Kidney (tissue), 13 donors: ENCODE measurements at regions not wholly inside any gene's neighbourhood (a gene's known extent, or its start where the extent isn't known, plus 50 kb on each side); places are given as distances from the start of the nearest gene placed in this dataset.

Experiments used
- DNase-seq, 5 donors: peaks; one replicate each; pipeline ENCODE4 v3.0.0-alpha.2; 2013 to 2020
- FAIRE-seq: peaks from 2 replicates; lab custom pipeline; 2012; peaks lifted over from hg19 to GRCh38; lab: Jason Lieb, UNC
- H3K27ac ChIP-seq, 2 donors: one replicate each; pipeline ENCODE4 v1.7.0; 2013; ENCODE audit warnings: low read depth in 2 of 2, low read length in 2 of 2, inconsistent platforms in 1 of 2
- H3K27me3 ChIP-seq: one replicate; pipeline ENCODE4 v1.7.1; 2013; ENCODE audit warnings: low read length, inconsistent platforms; ENCODE audit not compliant: control insufficient read depth, insufficient read depth
- H3K36me3 ChIP-seq, 3 donors: one replicate each; pipeline versions ENCODE4 v1.7.0 to v1.7.1; 2013; ENCODE audit warnings: low read length in 3 of 3, control low read depth in 1 of 3, inconsistent platforms in 1 of 3; ENCODE audit not compliant: insufficient read depth in 3 of 3, control insufficient read depth in 2 of 3
- H3K4me1 ChIP-seq, 3 donors: one replicate each; pipeline versions ENCODE4 v1.7.0 to v1.7.1; 2013; ENCODE audit warnings: low read length in 3 of 3, inconsistent platforms in 1 of 3, low read depth in 1 of 3; ENCODE audit not compliant: control insufficient read depth in 2 of 3, insufficient read depth in 2 of 3
- H3K4me3 ChIP-seq, 3 donors: one replicate each; pipeline versions ENCODE4 v1.7.0 to v1.8.1; 2013; ENCODE audit warnings: low read length in 3 of 3, control low read depth in 1 of 3, inconsistent platforms in 1 of 3
- H3K9ac ChIP-seq, 3 donors: one replicate each; pipeline versions ENCODE4 v1.7.0 to v1.7.1; 2013; ENCODE audit warnings: low read length in 3 of 3, control low read depth in 1 of 3, inconsistent platforms in 1 of 3
- H3K9me3 ChIP-seq, 3 donors: one replicate each; pipeline versions ENCODE4 v1.7.0 to v1.7.1; 2013; ENCODE audit warnings: low read length in 3 of 3, control low read depth in 1 of 3, inconsistent platforms in 1 of 3; ENCODE audit not compliant: control insufficient read depth in 2 of 3, insufficient read depth in 1 of 3
- CTCF ChIP-seq: IDR thresholded peaks from 3 replicates; pipeline ENCODE4 v1.5.1; 2012; ENCODE audit warnings: mild to moderate bottlenecking, moderate library complexity, borderline replicate concordance; ENCODE audit not compliant: insufficient read depth; ENCODE audit errors: extremely low read depth
- intact Hi-C: fragments of 100-400 bp; cut with DNase I; formaldehyde crosslinking; loops from one replicate; pipeline ENCODE4 v1.11.1; 2022
- donor health status: control.
- donor health status: control.
- donor health status: control.
- donor health status: control.
- donor health status: control.
- donor health status: DM: yes; HTN: yes; CAD: no.
- donor health status: Normal renal cell carcinoma (clear cell type).

DNA sequence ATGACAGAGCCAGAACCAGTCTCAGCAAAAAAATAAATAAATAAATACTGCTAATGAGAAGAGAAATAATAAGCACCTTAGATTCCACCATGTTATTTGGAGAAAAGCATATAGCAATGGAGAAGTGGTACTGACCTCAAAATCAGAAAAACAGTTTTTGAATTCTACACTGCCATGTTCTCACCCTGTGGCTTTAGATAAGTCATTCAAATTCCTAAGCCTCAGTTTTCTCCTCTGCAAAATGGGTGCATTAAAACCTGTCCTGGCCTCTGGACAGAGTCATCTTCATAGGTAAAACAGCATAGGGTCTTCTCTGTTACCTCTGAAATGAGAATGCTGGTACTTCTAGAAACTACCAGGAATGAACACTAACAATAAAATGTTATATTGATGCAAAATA lies 62.2 kb upstream of the RMP24 start:
- Histone ChIP-seq H3K4me1 (no peaks in the 10 kb centered on the region), H3K4me3 (no peak overlapping the region), H3K27ac (no peak overlapping the region), H3K36me3 (no peaks in the 10 kb centered on the region), H3K27me3 (no peaks in the 10 kb centered on the region), H3K9me3 (no peaks in the 10 kb centered on the region), H3K9ac (no peak overlapping the region)
- DNase-seq: no peak
- intact Hi-C loops: no loop called here
- TF ChIP-seq CTCF: no peak
- FAIRE-seq: no peak

GRCh38 chr18:35912332-35912731 lies 60.1 kb upstream of the RMP24 start:
- H3K9ac ChIP-seq: no peak overlapping the region
- TF ChIP-seq CTCF: no peak
- H3K4me1 ChIP-seq: no peaks in the 10 kb centered on the region
- DNase-seq (no peak), FAIRE-seq (no peak)
- no peak overlapping the region for H3K27ac ChIP-seq
- H3K9me3 ChIP-seq: no peaks in the 10 kb centered on the region
- no peak overlapping the region for H3K4me3 ChIP-seq
- no peaks in the 10 kb centered on the region for H3K27me3 ChIP-seq
- no peaks in the 10 kb centered on the region for H3K36me3 ChIP-seq
- intact Hi-C loops: no loop called here

DNA sequence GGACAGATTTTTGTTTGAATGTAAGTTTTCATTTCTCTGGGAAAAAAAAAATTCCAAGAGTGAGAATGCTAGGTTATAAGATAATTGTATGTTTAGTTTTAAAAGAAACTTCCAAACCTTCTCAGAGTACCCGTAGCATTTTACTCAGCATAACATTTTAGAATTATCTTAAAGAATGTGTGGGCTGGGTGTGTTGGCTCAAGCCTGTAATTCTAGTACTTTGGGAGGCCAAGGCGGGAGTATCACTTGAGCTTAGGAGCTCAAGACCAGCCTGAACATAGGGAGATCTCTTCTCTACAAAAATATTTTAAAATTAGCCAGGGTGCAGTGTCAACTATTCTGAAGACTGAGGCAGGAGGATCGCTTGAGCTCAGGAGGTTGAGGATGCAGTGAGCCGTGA lies 57.4 kb upstream of the RMP24 start:
- no peak overlapping the region for H3K4me3 ChIP-seq
- intact Hi-C loops: no loop called here
- no peaks in the 10 kb centered on the region for H3K27me3 ChIP-seq
- no peak overlapping the region for H3K9ac ChIP-seq
- no peaks in the 10 kb centered on the region for H3K4me1 ChIP-seq
- no peak overlapping the region for H3K27ac ChIP-seq
- no peaks in the 10 kb centered on the region for H3K9me3 ChIP-seq
- H3K36me3 ChIP-seq: no peaks in the 10 kb centered on the region
- FAIRE-seq (no peak), DNase-seq (no peak)
- no peak for TF ChIP-seq CTCF

DNA sequence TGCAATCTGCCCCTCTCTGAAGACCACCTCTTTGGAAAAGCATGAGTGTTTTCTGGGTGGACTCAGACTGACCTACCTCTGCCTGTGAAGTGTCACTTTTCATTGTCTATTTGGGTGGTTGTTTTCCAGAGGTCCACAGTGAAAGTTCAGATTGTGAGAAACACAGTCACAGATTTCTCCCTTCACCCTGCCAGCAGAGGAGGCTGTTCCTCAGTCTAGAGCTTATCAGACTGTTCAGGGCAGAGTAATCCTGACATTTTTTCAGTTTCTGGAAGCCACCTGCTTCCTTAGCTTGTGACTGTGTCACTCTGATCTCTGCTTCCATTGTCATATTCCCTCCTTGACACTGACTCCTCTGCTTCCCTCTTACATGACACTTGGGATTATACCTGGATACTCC lies 55.4 kb upstream of the RMP24 start:
- H3K4me3 ChIP-seq: no peak overlapping the region
- H3K36me3 ChIP-seq: no peaks in the 10 kb centered on the region
- H3K4me1 ChIP-seq: no peaks in the 10 kb centered on the region
- DNase-seq: no peak
- H3K9ac ChIP-seq: no peak overlapping the region
- H3K27ac ChIP-seq: no peak overlapping the region
- intact Hi-C loops: no loop called here
- FAIRE-seq: no peak
- H3K9me3 ChIP-seq: no peaks in the 10 kb centered on the region
- TF ChIP-seq CTCF: no peak
- H3K27me3 ChIP-seq: no peaks in the 10 kb centered on the region
